Body of pancreas (tissue), 4 donors: ENCODE measurements at regions not wholly inside any gene's neighbourhood (a gene's known extent, or its start where the extent isn't known, plus 50 kb on each side); places are given as distances from the start of the nearest gene placed in this dataset.

Source experiments
- CTCF ChIP-seq, 7 experiments: fragments of 450-650 bp in 4 of 7; fragments of 200-600 bp in 3 of 7; sonication (generic) in 3 of 7; IDR thresholded peaks; one replicate each; pipeline ENCODE4 v1.5.1; 2016 to 2019; ENCODE audit warnings: antibody characterized with exemption in 7 of 7
- POLR2A ChIP-seq, 3 donors: fragments of 450-650 bp; IDR thresholded peaks; one replicate each; pipeline ENCODE4 v1.6.1; 2016; ENCODE audit warnings: antibody characterized with exemption in 3 of 3, mild to moderate bottlenecking in 2 of 3

GRCh38 chr17:65442691-65443090, 118.8 kb downstream of the AXIN2 start:
- no peak for TF ChIP-seq CTCF (IDR thresholded peaks at IDR 0.05)
- TF ChIP-seq POLR2A (IDR thresholded peaks at IDR 0.05), result no peak
